HCT116 (cell line): ENCODE measurements at regions not wholly inside any gene's neighbourhood (a gene's known extent, or its start where the extent isn't known, plus 50 kb on each side); places are given as distances from the start of the nearest gene placed in this dataset.

ENCODE experiments used
- ATAC-seq: fragments of 200-7000 bp; cut with Tn5 transposase; 2 replicates; pipeline ENCODE4 v1.9.1; 2020; ENCODE audit warnings: mild to moderate bottlenecking, moderate library complexity
- BruUV-seq: library from RNA; stranded (reverse); fragments of 400-500 nt; replicated peaks from 2 replicates; lab custom pipeline; 2021; lab: Mats Ljungman, UMichigan
- CTCF ChIA-PET: fragments of 300-600 bp; sonication (Branson Sonifier 250); formaldehyde crosslinking; loops from one replicate; lab custom pipeline; 2021; ENCODE audit warnings: antibody characterized with exemption; lab: Charles Lee
- POLR2A ChIA-PET: fragments of 300-600, 350-600 bp; sonication (Branson Sonifier 250); formaldehyde crosslinking; loops from one replicate; lab custom pipeline; 2021; ENCODE audit warnings: antibody characterized with exemption; lab: Charles Lee
- RAD21 ChIA-PET, 2 experiments: fragments of 300-600 bp; sonication (Branson Sonifier 250); formaldehyde crosslinking; loops; one replicate each; lab custom pipeline; 2023; ENCODE audit warnings: low total read pairs in 2 of 2; ENCODE audit not compliant: uncharacterized antibody in 2 of 2, unreplicated experiment in 2 of 2, low non-redundant PET in 1 of 2; lab: Charles Lee
- DNase-seq: peaks from one replicate; pipeline ENCODE4 v3.0.0-alpha.2; 2010; ENCODE audit warnings: low read depth, low spot score
- H2AFZ ChIP-seq: fragments of 200-600 bp; shearing (Covaris generic), sonication (generic); 2 replicates; pipeline ENCODE4 v1.6.1; 2017; ENCODE audit warnings: low read depth, mixed run types, mixed read lengths, antibody characterized with exemption, low read length; ENCODE audit not compliant: poor library complexity, severe bottlenecking
- H3K27ac ChIP-seq: 2 replicates; pipeline ENCODE4 v1.5.1; 2012; ENCODE audit warnings: low read depth, low read length
- H3K27me3 ChIP-seq: fragments of 200-600 bp; sonication (generic); 2 replicates; pipeline ENCODE4 v1.6.1; 2016; ENCODE audit warnings: mixed run types, low read length, mixed read lengths; ENCODE audit not compliant: insufficient read depth
- H3K36me3 ChIP-seq, 2 experiments: fragments of 200-500 bp in 1 of 2; fragments of 200-600 bp in 1 of 2; sonication (Bioruptor generic) in 1 of 2; sonication (generic) in 1 of 2; 2 replicates each; pipeline versions ENCODE4 v1.5.1 to v1.6.1; 2014 to 2016; ENCODE audit warnings: low read length in 2 of 2, inconsistent platforms in 1 of 2, mixed read lengths in 1 of 2, mixed run types in 1 of 2; ENCODE audit not compliant: insufficient read depth in 2 of 2, control insufficient read depth in 1 of 2
- H3K4me1 ChIP-seq, 2 experiments: fragments of 200-600 bp in 1 of 2; sonication (generic) in 1 of 2; 2 replicates each; pipeline versions ENCODE4 v1.5.1 to v1.6.1; 2012 to 2017; ENCODE audit warnings: low read length in 2 of 2, inconsistent platforms in 1 of 2, mild to moderate bottlenecking in 1 of 2, mixed read lengths in 1 of 2, mixed run types in 1 of 2, moderate library complexity in 1 of 2; ENCODE audit not compliant: insufficient read depth in 2 of 2, control insufficient read depth in 1 of 2
- H3K4me2 ChIP-seq: fragments of 200-600 bp; sonication (generic); 2 replicates; pipeline ENCODE4 v1.6.1; 2017; ENCODE audit warnings: mixed run types, low read length, mixed read lengths
- H3K4me3 ChIP-seq, 2 experiments: fragments of 200-600 bp in 1 of 2; sonication (generic) in 1 of 2; replicated peaks in 1 of 2; 2 replicates each; pipeline ENCODE4 v1.5.1; 2011 to 2016; ENCODE audit warnings: low read length in 2 of 2, control low read depth in 1 of 2, low read depth in 1 of 2, mild to moderate bottlenecking in 1 of 2, mixed read lengths in 1 of 2, mixed run types in 1 of 2
- H3K79me2 ChIP-seq: fragments of 200-600 bp; sonication (generic); 2 replicates; pipeline ENCODE4 v1.6.1; 2017; ENCODE audit warnings: mild to moderate bottlenecking, mixed run types, low read length, moderate library complexity, mixed read lengths; ENCODE audit not compliant: insufficient read depth
- H3K9ac ChIP-seq: fragments of 200-600 bp; sonication (generic); 2 replicates; pipeline ENCODE4 v1.6.1; 2016; ENCODE audit warnings: low read length, mixed read lengths
- H3K9me2 ChIP-seq: fragments of 200-600 bp; sonication (generic), shearing (Covaris generic); 2 replicates; pipeline ENCODE4 v1.6.1; 2017; ENCODE audit warnings: mixed run types, mild to moderate bottlenecking, moderate library complexity; ENCODE audit not compliant: insufficient read depth
- H3K9me3 ChIP-seq, 2 experiments: fragments of 200-500 bp in 1 of 2; fragments of 200-600 bp in 1 of 2; sonication (Bioruptor generic) in 1 of 2; sonication (generic) in 1 of 2; 2 replicates each; pipeline ENCODE4 v1.6.1; 2014 to 2017; ENCODE audit warnings: low read length in 2 of 2, mixed read lengths in 2 of 2, inconsistent platforms in 1 of 2, low read depth in 1 of 2, mild to moderate bottlenecking in 1 of 2, mixed run types in 1 of 2, moderate library complexity in 1 of 2; ENCODE audit not compliant: control insufficient read depth in 1 of 2, insufficient read depth in 1 of 2
- H4K20me1 ChIP-seq: fragments of 200-600 bp; sonication (generic), shearing (Covaris generic); 2 replicates; pipeline ENCODE4 v1.6.1; 2017; ENCODE audit warnings: mixed run types, mild to moderate bottlenecking, moderate library complexity; ENCODE audit not compliant: insufficient read depth
- ELF1 ChIP-seq: IDR thresholded peaks from 2 replicates; pipeline ENCODE4 v1.6.1; 2012; ENCODE audit warnings: low read depth, borderline replicate concordance
- SIN3A ChIP-seq: IDR thresholded peaks from 2 replicates; pipeline ENCODE4 v1.6.1; 2012; ENCODE audit warnings: low read depth
- SP1 ChIP-seq: IDR thresholded peaks from 2 replicates; pipeline ENCODE4 v1.6.1; 2012; ENCODE audit warnings: low read depth
- TCF7L2 ChIP-seq: IDR thresholded peaks from 2 replicates; pipeline ENCODE4 v1.7.0; 2011; ENCODE audit warnings: borderline replicate concordance, inconsistent platforms; ENCODE audit not compliant: insufficient read depth, insufficient read length; ENCODE audit errors: extremely low read depth
- intact Hi-C: fragments of 100-400 bp; cut with micrococcal nuclease; formaldehyde crosslinking; loops from 2 replicates; pipeline ENCODE4 v1.10.0; 2022
- TF ChIP-seq, protein P1 (sequence below), 3 experiments: fragments of 200-600 bp in 1 of 3; sonication (generic) in 1 of 3; IDR thresholded peaks in 2 of 3; conservative IDR thresholded peaks in 1 of 3; 2 replicates each; pipeline ENCODE4 v1.5.1; 2012 to 2017; ENCODE audit warnings: low read depth in 2 of 3, low read length in 2 of 3, antibody characterized with exemption in 1 of 3, borderline replicate concordance in 1 of 3, control low read depth in 1 of 3, mild to moderate bottlenecking in 1 of 3, mixed read lengths in 1 of 3, mixed run types in 1 of 3, moderate library complexity in 1 of 3; ENCODE audit not compliant: insufficient read depth in 1 of 3
- TF ChIP-seq, protein P2 (sequence below): IDR thresholded peaks from 2 replicates; pipeline ENCODE4 v1.6.1; 2011; ENCODE audit warnings: mild to moderate bottlenecking, low read length, moderate library complexity; ENCODE audit not compliant: insufficient replicate concordance; ENCODE audit errors: extremely low read depth

DNA sequence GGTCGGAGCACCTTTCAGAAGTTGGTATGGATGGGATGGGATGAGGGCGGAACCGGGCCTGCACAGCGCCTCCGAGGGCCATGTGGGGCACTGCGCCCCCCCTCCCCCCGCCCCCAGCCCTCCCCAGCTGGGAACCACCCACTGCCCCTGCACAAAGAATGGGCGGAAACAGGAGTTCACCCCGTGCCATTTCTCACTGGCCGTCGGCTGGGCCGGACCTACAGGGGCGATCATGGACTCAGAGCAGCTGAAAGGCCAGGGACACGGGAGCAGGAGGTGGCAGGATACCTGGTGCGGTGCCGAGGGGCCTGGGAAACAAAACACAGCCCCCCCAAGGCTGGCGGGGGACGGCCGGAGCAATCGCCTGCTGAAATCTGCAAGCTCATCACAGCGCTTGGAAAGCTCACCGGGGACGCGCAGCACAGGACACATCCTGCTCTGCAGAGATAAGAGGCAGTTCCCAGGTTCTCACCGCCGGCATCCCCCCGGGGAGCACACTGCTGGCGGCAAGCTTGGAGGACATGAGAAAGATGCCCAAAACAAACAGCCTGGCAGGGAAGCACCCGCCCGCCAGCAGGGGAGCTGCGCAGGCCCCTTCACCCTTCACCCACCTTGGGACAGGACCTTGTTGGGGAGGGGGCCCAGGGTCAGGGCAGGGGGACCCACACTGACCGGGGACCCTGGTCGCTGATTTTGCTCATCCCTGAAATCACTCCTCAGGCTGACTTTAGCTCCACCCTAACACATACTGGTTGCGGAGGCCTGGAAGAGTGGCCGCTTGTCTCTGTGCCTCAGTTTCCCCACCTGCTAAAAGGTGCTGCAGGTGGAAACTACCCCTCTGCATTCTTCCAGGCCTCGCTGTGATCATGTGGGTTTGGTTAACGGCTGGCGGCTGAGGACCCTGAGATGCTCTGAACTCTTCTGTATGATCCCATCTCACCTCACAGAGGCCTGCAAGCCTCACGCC, 263.9 kb downstream of the C16orf95 start:
- H3K9me2 ChIP-seq: no peaks in the 10 kb centered on the region
- no peak overlapping the region for H3K27ac ChIP-seq
- BruUV-seq: no TSS peak
- no peaks in the 10 kb centered on the region for H3K9me3 ChIP-seq
- RAD21 ChIA-PET: no interaction called here
- no peaks in the 10 kb centered on the region for H3K27me3 ChIP-seq
- H3K4me2 ChIP-seq: no peak overlapping the region
- H3K36me3 ChIP-seq: no peaks in the 10 kb centered on the region
- no peaks in the 10 kb centered on the region for H3K79me2 ChIP-seq
- POLR2A ChIA-PET: no interaction called here
- no peaks in the 10 kb centered on the region for H3K4me1 ChIP-seq
- no peaks in the 10 kb centered on the region for H4K20me1 ChIP-seq
- no peak overlapping the region for H3K9ac ChIP-seq
- no peak overlapping the region for H2AFZ ChIP-seq
- TF ChIP-seq, protein P1, sequence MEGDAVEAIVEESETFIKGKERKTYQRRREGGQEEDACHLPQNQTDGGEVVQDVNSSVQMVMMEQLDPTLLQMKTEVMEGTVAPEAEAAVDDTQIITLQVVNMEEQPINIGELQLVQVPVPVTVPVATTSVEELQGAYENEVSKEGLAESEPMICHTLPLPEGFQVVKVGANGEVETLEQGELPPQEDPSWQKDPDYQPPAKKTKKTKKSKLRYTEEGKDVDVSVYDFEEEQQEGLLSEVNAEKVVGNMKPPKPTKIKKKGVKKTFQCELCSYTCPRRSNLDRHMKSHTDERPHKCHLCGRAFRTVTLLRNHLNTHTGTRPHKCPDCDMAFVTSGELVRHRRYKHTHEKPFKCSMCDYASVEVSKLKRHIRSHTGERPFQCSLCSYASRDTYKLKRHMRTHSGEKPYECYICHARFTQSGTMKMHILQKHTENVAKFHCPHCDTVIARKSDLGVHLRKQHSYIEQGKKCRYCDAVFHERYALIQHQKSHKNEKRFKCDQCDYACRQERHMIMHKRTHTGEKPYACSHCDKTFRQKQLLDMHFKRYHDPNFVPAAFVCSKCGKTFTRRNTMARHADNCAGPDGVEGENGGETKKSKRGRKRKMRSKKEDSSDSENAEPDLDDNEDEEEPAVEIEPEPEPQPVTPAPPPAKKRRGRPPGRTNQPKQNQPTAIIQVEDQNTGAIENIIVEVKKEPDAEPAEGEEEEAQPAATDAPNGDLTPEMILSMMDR (IDR thresholded peaks at IDR 0.05 in 2 of 3, conservative IDR thresholded peaks at IDR 0.05 in 1 of 3; ENCODE audit: borderline replicate concordance in 1 of 3, insufficient read depth in 1 of 3, low read depth in 2 of 3, low read length in 2 of 3): peak in 2 of 3 experiments; percentile 38 to 42; a peak in 3 of 6 replicates
- TF ChIP-seq SP1: no peak
- CTCF ChIA-PET: interaction anchor here (3.2 kb wide), 1 partner anchor 9 kb away, joined by 17 read pairs; no protein-coding TSS in a partner anchor
- no peak overlapping the region for H3K4me3 ChIP-seq
- ATAC-seq (peak; percentile 57; the same call in 1 of the 2 replicates), DNase-seq (no peak)
- intact Hi-C loops: no loop called here

DNA sequence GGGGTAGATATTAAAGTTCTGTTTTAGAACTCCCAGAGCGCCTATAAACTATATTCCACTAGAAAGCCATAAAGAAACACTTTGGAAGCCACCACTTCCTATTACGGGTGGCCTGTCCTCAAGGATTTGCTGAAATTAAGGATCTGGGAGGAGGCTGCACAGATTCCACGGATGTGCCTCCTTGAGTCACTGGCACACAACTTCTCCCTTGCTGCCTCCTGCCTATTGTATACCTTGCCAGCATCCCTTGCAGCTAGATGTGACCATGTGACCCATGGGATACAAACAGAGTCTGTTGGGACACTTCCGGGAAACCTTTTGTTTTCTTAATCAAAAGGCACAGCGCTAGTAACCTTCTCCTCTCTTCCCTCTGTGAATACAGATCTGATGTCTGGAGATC, 263.0 kb downstream of the C16orf95 start:
- intact Hi-C loops: no loop called here
- Histone ChIP-seq H4K20me1 (no peaks in the 10 kb centered on the region), H3K27me3 (no peaks in the 10 kb centered on the region), H3K27ac (no peak overlapping the region), H2AFZ (no peak overlapping the region), H3K4me2 (no peak overlapping the region), H3K4me1 (no peaks in the 10 kb centered on the region), H3K79me2 (no peaks in the 10 kb centered on the region), H3K36me3 (no peaks in the 10 kb centered on the region), H3K9me3 (no peaks in the 10 kb centered on the region), H3K9me2 (no peaks in the 10 kb centered on the region), H3K4me3 (no peak overlapping the region), H3K9ac (no peak overlapping the region)
- RAD21 ChIA-PET: no interaction called here
- ATAC-seq (no peak), DNase-seq (no peak)
- BruUV-seq: no TSS peak
- CTCF ChIA-PET: interaction anchor here (3.2 kb wide), 1 partner anchor 9 kb away, joined by 17 read pairs; no protein-coding TSS in a partner anchor
- POLR2A ChIA-PET: no interaction called here
- TF ChIP-seq TCF7L2 (no peak), SIN3A (no peak), ELF1 (no peak)
- TF ChIP-seq, protein P2, sequence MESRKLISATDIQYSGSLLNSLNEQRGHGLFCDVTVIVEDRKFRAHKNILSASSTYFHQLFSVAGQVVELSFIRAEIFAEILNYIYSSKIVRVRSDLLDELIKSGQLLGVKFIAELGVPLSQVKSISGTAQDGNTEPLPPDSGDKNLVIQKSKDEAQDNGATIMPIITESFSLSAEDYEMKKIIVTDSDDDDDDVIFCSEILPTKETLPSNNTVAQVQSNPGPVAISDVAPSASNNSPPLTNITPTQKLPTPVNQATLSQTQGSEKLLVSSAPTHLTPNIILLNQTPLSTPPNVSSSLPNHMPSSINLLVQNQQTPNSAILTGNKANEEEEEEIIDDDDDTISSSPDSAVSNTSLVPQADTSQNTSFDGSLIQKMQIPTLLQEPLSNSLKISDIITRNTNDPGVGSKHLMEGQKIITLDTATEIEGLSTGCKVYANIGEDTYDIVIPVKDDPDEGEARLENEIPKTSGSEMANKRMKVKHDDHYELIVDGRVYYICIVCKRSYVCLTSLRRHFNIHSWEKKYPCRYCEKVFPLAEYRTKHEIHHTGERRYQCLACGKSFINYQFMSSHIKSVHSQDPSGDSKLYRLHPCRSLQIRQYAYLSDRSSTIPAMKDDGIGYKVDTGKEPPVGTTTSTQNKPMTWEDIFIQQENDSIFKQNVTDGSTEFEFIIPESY: no peak
- TF ChIP-seq, protein P1 (IDR thresholded peaks at IDR 0.05 in 2 of 3, conservative IDR thresholded peaks at IDR 0.05 in 1 of 3; ENCODE audit: borderline replicate concordance in 1 of 3, insufficient read depth in 1 of 3, low read depth in 2 of 3, low read length in 2 of 3): no peak
